Activated CD4-positive, alpha-beta T cell treated with anti-CD3 and anti-CD28 coated beads, Interleukin-2, amount 10 ng/mL, durations not matched to agents 7 days and 5 days (primary cell): ENCODE measurements at regions not wholly inside any gene's neighbourhood (a gene's known extent, or its start where the extent isn't known, plus 50 kb on each side); places are given as distances from the start of the nearest gene placed in this dataset.
A peak's percentile ranks its signal among the peaks of the same experiment; 100 is the strongest.

Experiments
- CTCF ChIA-PET: fragments of 350-600 bp; sonication (Branson Sonifier 250); formaldehyde crosslinking; loops from one replicate; lab custom pipeline; 2021; ENCODE audit warnings: antibody characterized with exemption; lab: Charles Lee
- POLR2A ChIA-PET: fragments of 350-600 bp; sonication (Branson Sonifier 250); formaldehyde crosslinking; loops from one replicate; lab custom pipeline; 2021; ENCODE audit warnings: antibody characterized with exemption; lab: Charles Lee
- DNase-seq: peaks from one replicate; pipeline ENCODE4 v3.0.0-alpha.2; 2020
- H3K27ac Mint-ChIP-seq: one replicate; pipeline ENCODE4 v1.8.0; 2021; ENCODE audit warnings: mild to moderate bottlenecking, moderate library complexity, mixed read lengths
- H3K27me3 Mint-ChIP-seq: one replicate; pipeline ENCODE4 v1.8.0; 2021; ENCODE audit warnings: mixed read lengths
- H3K36me3 Mint-ChIP-seq: one replicate; pipeline ENCODE4 v1.8.0; 2021; ENCODE audit warnings: low read depth, mixed read lengths
- H3K4me1 Mint-ChIP-seq: one replicate; pipeline ENCODE4 v1.8.0; 2021; ENCODE audit warnings: mixed read lengths
- H3K4me3 Mint-ChIP-seq: one replicate; pipeline ENCODE4 v1.8.0; 2021; ENCODE audit warnings: mild to moderate bottlenecking, moderate library complexity, mixed read lengths
- H3K9me3 Mint-ChIP-seq: one replicate; pipeline ENCODE4 v1.8.0; 2021; ENCODE audit warnings: mixed read lengths

GRCh38 chr3:192009903-192010302, 548.9 kb downstream of the PYDC2 start:
- Mint-ChIP-seq H3K36me3 (no peaks in the 10 kb centered on the region), H3K9me3 (peaks cover 2% of the 10 kb centered on the region), H3K4me1 (no peaks in the 10 kb centered on the region), H3K27me3 (no peaks in the 10 kb centered on the region), H3K4me3 (no peak overlapping the region), H3K27ac (no peak overlapping the region)
- CTCF ChIA-PET, result no interaction called here
- POLR2A ChIA-PET, result no interaction called here
- DNase-seq, result no peak

GRCh38 chr3:192010490-192010889, 549.5 kb downstream of the PYDC2 start:
- Mint-ChIP-seq H3K4me3 (no peak overlapping the region), H3K27ac (no peak overlapping the region), H3K27me3 (no peaks in the 10 kb centered on the region), H3K4me1 (no peaks in the 10 kb centered on the region), H3K9me3 (peaks cover 2% of the 10 kb centered on the region), H3K36me3 (no peaks in the 10 kb centered on the region)
- CTCF ChIA-PET, result no interaction called here
- no peak for DNase-seq
- POLR2A ChIA-PET, result no interaction called here

- ChIA-PET POLR2A (no interaction called here), CTCF (no interaction called here)
- Mint-ChIP-seq H3K9me3 (peaks cover 2% of the 10 kb centered on the region), H3K36me3 (no peaks in the 10 kb centered on the region), H3K4me3 (no peak overlapping the region), H3K4me1 (no peaks in the 10 kb centered on the region), H3K27me3 (no peaks in the 10 kb centered on the region), H3K27ac (no peak overlapping the region)
- DNase-seq, result no peak
These were observed 550.2 kb downstream of the PYDC2 start for GRCh38 chr3:192011137-192011536.

- H3K36me3 Mint-ChIP-seq, result no peaks in the 10 kb centered on the region
- no peak overlapping the region for H3K27ac Mint-ChIP-seq
- H3K4me1 Mint-ChIP-seq, result no peaks in the 10 kb centered on the region
- no peaks in the 10 kb centered on the region for H3K27me3 Mint-ChIP-seq
- ChIA-PET CTCF (no interaction called here), POLR2A (no interaction called here)
- peaks cover 2% of the 10 kb centered on the region for H3K9me3 Mint-ChIP-seq
- H3K4me3 Mint-ChIP-seq, result no peak overlapping the region
- no peak for DNase-seq
These were observed 552.1 kb downstream of the PYDC2 start for GRCh38 chr3:192013110-192013509.

- DNase-seq, result no peak
- Mint-ChIP-seq H3K9me3 (no peaks in the 10 kb centered on the region), H3K4me3 (no peak overlapping the region), H3K36me3 (no peaks in the 10 kb centered on the region), H3K27ac (no peak overlapping the region), H3K27me3 (no peaks in the 10 kb centered on the region), H3K4me1 (no peaks in the 10 kb centered on the region)
- ChIA-PET POLR2A (no interaction called here), CTCF (no interaction called here)
These were observed 561.4 kb downstream of the PYDC2 start for GRCh38 chr3:192022412-192022811.

- DNase-seq, result no peak
- ChIA-PET POLR2A (no interaction called here), CTCF (no interaction called here)
- H3K27ac Mint-ChIP-seq, result no peak overlapping the region
- no peaks in the 10 kb centered on the region for H3K9me3 Mint-ChIP-seq
- no peaks in the 10 kb centered on the region for H3K4me1 Mint-ChIP-seq
- H3K27me3 Mint-ChIP-seq, result no peaks in the 10 kb centered on the region
- H3K4me3 Mint-ChIP-seq, result no peak overlapping the region
- H3K36me3 Mint-ChIP-seq, result no peaks in the 10 kb centered on the region
These were observed 563.8 kb downstream of the PYDC2 start for GRCh38 chr3:192024751-192025150.

GRCh38 chr3:192026661-192027060, 565.7 kb downstream of the PYDC2 start:
- H3K36me3 Mint-ChIP-seq, result no peaks in the 10 kb centered on the region
- H3K4me3 Mint-ChIP-seq, result no peak overlapping the region
- no peaks in the 10 kb centered on the region for H3K27me3 Mint-ChIP-seq
- POLR2A ChIA-PET, result no interaction called here
- no peaks in the 10 kb centered on the region for H3K9me3 Mint-ChIP-seq
- H3K27ac Mint-ChIP-seq, result no peak overlapping the region
- H3K4me1 Mint-ChIP-seq, result no peaks in the 10 kb centered on the region
- no peak for DNase-seq
- CTCF ChIA-PET, result no interaction called here

GRCh38 chr3:192031941-192032340, 571.0 kb downstream of the PYDC2 start:
- no peak for DNase-seq
- Mint-ChIP-seq H3K4me1 (no peaks in the 10 kb centered on the region), H3K27ac (no peak overlapping the region), H3K4me3 (no peak overlapping the region), H3K9me3 (no peaks in the 10 kb centered on the region), H3K36me3 (no peaks in the 10 kb centered on the region), H3K27me3 (no peaks in the 10 kb centered on the region)
- ChIA-PET POLR2A (no interaction called here), CTCF (no interaction called here)

- H3K27ac Mint-ChIP-seq, result no peak overlapping the region
- ChIA-PET CTCF (interaction anchor here (0.9 kb wide), 1 partner anchor 945 kb away, joined by 3 read pairs; no protein-coding TSS in a partner anchor), POLR2A (no interaction called here)
- no peak overlapping the region for H3K4me3 Mint-ChIP-seq
- no peaks in the 10 kb centered on the region for H3K27me3 Mint-ChIP-seq
- no peaks in the 10 kb centered on the region for H3K9me3 Mint-ChIP-seq
- H3K36me3 Mint-ChIP-seq, result no peaks in the 10 kb centered on the region
- no peak for DNase-seq
- H3K4me1 Mint-ChIP-seq, result no peaks in the 10 kb centered on the region
These were observed 572.3 kb downstream of the PYDC2 start for GRCh38 chr3:192033246-192033645.

- DNase-seq, result no peak
- Mint-ChIP-seq H3K27me3 (no peaks in the 10 kb centered on the region), H3K9me3 (no peaks in the 10 kb centered on the region), H3K4me1 (no peaks in the 10 kb centered on the region), H3K27ac (no peak overlapping the region), H3K4me3 (no peak overlapping the region), H3K36me3 (no peaks in the 10 kb centered on the region)
- CTCF ChIA-PET, result no interaction called here
- POLR2A ChIA-PET, result no interaction called here
These were observed 577.8 kb downstream of the PYDC2 start for GRCh38 chr3:192038726-192039125.

GRCh38 chr3:192039593-192039992, 578.6 kb downstream of the PYDC2 start:
- POLR2A ChIA-PET, result no interaction called here

GRCh38 chr3:192040282-192041043, 579.5 kb downstream of the PYDC2 start:
- no peak for DNase-seq
- Mint-ChIP-seq H3K9me3 (no peaks in the 10 kb centered on the region), H3K4me1 (no peaks in the 10 kb centered on the region), H3K27me3 (no peaks in the 10 kb centered on the region), H3K4me3 (no peak overlapping the region), H3K27ac (peak overlapping the region; percentile 9), H3K36me3 (no peaks in the 10 kb centered on the region)
- POLR2A ChIA-PET, result no interaction called here
- CTCF ChIA-PET, result no interaction called here

More at GRCh38 chr3:192039593-192039992, 578.6 kb downstream of the PYDC2 start:
- Mint-ChIP-seq H3K9me3 (no peaks in the 10 kb centered on the region), H3K27me3 (no peaks in the 10 kb centered on the region), H3K4me1 (no peaks in the 10 kb centered on the region), H3K27ac (no peak overlapping the region), H3K4me3 (no peak overlapping the region), H3K36me3 (no peaks in the 10 kb centered on the region)
- CTCF ChIA-PET, result no interaction called here
- no peak for DNase-seq

GRCh38 chr3:192042116-192042515, 581.2 kb downstream of the PYDC2 start:
- CTCF ChIA-PET, result no interaction called here
- no peaks in the 10 kb centered on the region for H3K4me1 Mint-ChIP-seq
- POLR2A ChIA-PET, result no interaction called here

GRCh38 chr3:192054881-192055280, 593.9 kb downstream of the PYDC2 start:
- H3K4me1 Mint-ChIP-seq, result no peaks in the 10 kb centered on the region
- CTCF ChIA-PET, result no interaction called here
- H3K27ac Mint-ChIP-seq, result no peak overlapping the region
- POLR2A ChIA-PET, result no interaction called here
- no peak for DNase-seq
- H3K4me3 Mint-ChIP-seq, result no peak overlapping the region
- no peaks in the 10 kb centered on the region for H3K27me3 Mint-ChIP-seq
- no peaks in the 10 kb centered on the region for H3K36me3 Mint-ChIP-seq
- H3K9me3 Mint-ChIP-seq, result no peaks in the 10 kb centered on the region

More at GRCh38 chr3:192042116-192042515, 581.2 kb downstream of the PYDC2 start:
- no peak overlapping the region for H3K27ac Mint-ChIP-seq
- no peaks in the 10 kb centered on the region for H3K27me3 Mint-ChIP-seq
- no peak for DNase-seq
- H3K9me3 Mint-ChIP-seq, result no peaks in the 10 kb centered on the region
- no peak overlapping the region for H3K4me3 Mint-ChIP-seq
- no peaks in the 10 kb centered on the region for H3K36me3 Mint-ChIP-seq
